Memory B cell (primary cell): ENCODE measurements at regions not wholly inside any gene's neighbourhood (a gene's known extent, or its start where the extent isn't known, plus 50 kb on each side); places are given as distances from the start of the nearest gene placed in this dataset.
"Not testable (repeated sequence)": the region's sequence is repeated elsewhere in the genome, so short reads cannot be mapped to it uniquely, and the experiment has no call there.

Experiments used
- ATAC-seq: fragments of 150-1000 bp; cut with Tn5 transposase; 2 replicates; pipeline ENCODE4 v1.10.0; 2021; ENCODE audit warnings: low read depth, mild to moderate bottlenecking, moderate library complexity
- DNase-seq, 2 donors: peaks; one replicate each; pipeline ENCODE4 v3.0.0; 2022; ENCODE audit warnings: low spot score in 2 of 2
- H3K27ac Mint-ChIP-seq: one replicate; pipeline ENCODE4 v1.8.0; 2022; ENCODE audit warnings: mild to moderate bottlenecking, moderate library complexity, mixed read lengths
- H3K27me3 Mint-ChIP-seq: one replicate; pipeline ENCODE4 v1.8.0; 2022; ENCODE audit warnings: mixed read lengths
- H3K36me3 Mint-ChIP-seq: one replicate; pipeline ENCODE4 v1.8.0; 2022; ENCODE audit warnings: mild to moderate bottlenecking, mixed read lengths
- H3K4me1 Mint-ChIP-seq: one replicate; pipeline ENCODE4 v1.8.0; 2022; ENCODE audit warnings: mixed read lengths
- H3K4me3 Mint-ChIP-seq: one replicate; pipeline ENCODE4 v1.8.0; 2022; ENCODE audit warnings: mild to moderate bottlenecking, moderate library complexity, mixed read lengths
- H3K9me3 Mint-ChIP-seq: one replicate; pipeline ENCODE4 v1.8.0; 2022; ENCODE audit warnings: mixed read lengths

DNA sequence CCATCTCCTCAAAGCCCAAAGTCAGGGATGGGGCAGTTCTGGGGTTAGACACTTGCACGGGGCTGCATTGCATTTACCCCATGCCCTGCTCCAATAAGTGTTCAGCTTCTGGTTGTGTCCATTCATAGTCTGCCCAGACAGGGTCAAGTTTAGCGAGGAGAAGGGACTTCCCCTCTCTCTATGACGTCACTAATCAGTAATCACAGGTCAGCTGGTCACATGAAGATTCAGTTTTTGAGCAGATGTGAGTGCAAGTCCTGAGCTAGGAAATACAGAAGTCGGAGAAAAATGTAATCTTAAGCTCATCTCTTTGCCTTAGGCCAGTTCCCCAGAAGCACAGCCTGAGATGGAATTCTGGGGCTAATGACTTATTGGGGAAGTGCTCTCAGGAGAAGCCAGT lies 310.1 kb downstream of the TSHZ3 start:
- no peak for DNase-seq
- no peak overlapping the region for H3K4me3 Mint-ChIP-seq
- H3K4me1 Mint-ChIP-seq = no peaks in the 10 kb centered on the region
- H3K27me3 Mint-ChIP-seq = no peaks in the 10 kb centered on the region
- peaks cover 4% of the 10 kb centered on the region for H3K9me3 Mint-ChIP-seq
- no peak overlapping the region for H3K27ac Mint-ChIP-seq
- no peak for ATAC-seq
- H3K36me3 Mint-ChIP-seq = no peaks in the 10 kb centered on the region

DNA sequence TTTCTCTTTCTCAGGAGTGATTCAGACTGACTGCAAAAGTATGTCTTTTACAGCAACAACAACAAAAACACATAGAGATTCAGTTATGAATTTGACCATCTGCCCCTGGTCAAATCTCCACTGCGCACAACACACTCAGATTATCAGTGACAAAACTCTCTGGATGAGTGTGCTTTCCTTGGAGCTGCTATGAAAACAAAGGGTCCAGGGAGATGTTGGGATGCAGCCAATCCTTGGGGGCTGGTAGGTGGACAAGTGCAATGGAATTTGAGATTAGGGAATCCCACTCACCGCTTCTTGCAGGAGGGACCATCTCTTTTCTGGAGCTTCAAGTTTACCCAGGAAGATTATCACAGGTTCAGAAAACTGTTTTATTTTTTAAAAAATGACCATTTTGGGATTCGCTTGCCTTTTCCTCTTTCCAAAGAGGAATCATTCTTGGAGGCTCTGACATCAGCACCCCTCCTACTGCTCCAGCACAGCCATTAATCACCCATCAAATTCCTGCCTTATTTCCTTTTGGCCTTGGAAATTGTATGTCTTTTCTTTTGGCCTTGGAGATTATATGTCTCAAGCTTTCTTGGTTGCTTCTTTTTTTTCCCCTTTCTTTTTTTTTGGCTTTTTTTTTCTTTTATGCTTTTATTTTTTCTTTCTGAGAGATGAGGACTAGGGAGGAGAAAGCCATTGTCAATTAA lies 311.8 kb downstream of the TSHZ3 start:
- Mint-ChIP-seq H3K36me3 (no peaks in the 10 kb centered on the region), H3K27me3 (no peaks in the 10 kb centered on the region), H3K4me1 (no peaks in the 10 kb centered on the region), H3K27ac (no peak overlapping the region), H3K4me3 (no peak overlapping the region), H3K9me3 (peaks cover 3% of the 10 kb centered on the region)
- no peak for DNase-seq
- no peak for ATAC-seq

DNA sequence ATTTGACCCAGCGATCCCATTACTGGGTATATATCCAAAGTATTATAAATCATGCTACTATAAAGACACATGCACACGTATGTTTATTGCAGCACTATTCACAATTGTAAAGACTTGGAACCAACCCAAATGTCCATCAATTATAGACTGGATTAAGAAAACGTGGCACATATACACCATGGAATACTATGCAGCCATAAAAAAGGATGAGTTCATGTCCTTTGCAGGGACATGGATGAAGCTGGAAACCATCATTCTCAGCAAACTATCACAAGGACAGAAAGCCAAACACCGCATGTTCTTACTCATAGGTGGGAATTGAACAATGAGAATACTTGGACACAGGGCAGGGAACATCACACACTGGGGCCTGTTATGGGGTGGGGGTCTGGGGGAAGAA lies 317.8 kb downstream of the TSHZ3 start:
- peaks cover 11% of the 10 kb centered on the region for H3K9me3 Mint-ChIP-seq
- H3K27ac Mint-ChIP-seq, ATAC-seq, H3K36me3 Mint-ChIP-seq, H3K4me1 Mint-ChIP-seq, H3K4me3 Mint-ChIP-seq, H3K27me3 Mint-ChIP-seq, DNase-seq: not testable (repeated sequence)

DNA sequence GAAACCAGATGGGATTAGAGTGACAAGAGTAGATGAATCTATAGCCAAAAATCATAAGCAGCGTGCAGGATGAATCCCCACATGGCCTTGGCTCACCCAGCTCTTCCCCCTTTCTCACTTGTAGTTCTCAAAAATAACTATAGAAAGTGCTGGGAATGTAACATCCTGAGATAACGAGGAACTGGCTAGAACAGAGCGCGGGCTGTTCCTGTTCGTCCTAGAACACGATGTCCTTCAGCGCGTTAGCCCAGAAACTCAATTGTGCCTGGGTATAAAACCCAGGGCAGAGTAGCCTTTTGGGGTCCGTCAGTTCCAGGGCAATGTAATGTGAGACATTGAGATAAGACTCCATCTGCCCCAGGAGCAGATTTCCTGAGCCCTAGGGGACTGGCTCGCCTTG lies 326.2 kb downstream of the TSHZ3 start:
- no peak for DNase-seq
- ATAC-seq = no peak
- Mint-ChIP-seq H3K9me3 (peaks cover 11% of the 10 kb centered on the region), H3K4me1 (no peaks in the 10 kb centered on the region), H3K36me3 (no peaks in the 10 kb centered on the region), H3K27ac (no peak overlapping the region), H3K4me3 (no peak overlapping the region), H3K27me3 (no peaks in the 10 kb centered on the region)

DNA sequence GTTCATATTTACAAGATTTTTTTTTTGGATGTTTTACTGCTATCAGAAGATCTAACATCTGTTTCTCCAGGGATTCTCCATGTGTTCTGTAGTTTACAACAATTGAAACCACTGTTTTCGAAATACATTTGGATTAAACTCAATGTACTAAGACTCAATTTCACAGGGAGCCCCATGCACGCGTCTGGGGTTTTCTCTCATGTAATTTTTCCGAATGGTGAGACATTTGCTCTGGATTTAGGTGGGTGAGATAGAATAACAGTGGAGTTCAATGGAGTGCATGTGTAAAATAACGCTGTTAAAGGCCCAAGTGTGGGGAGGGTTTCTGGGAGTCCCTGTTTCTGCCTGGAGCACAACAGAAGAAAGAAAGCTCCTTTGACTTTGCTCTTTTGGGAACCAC lies 330.3 kb downstream of the TSHZ3 start:
- no peaks in the 10 kb centered on the region for H3K27me3 Mint-ChIP-seq
- H3K4me1 Mint-ChIP-seq = no peaks in the 10 kb centered on the region
- ATAC-seq (no peak), DNase-seq (no peak)
- no peak overlapping the region for H3K27ac Mint-ChIP-seq
- no peaks in the 10 kb centered on the region for H3K36me3 Mint-ChIP-seq
- no peak overlapping the region for H3K4me3 Mint-ChIP-seq
- H3K9me3 Mint-ChIP-seq = peaks cover 14% of the 10 kb centered on the region

DNA sequence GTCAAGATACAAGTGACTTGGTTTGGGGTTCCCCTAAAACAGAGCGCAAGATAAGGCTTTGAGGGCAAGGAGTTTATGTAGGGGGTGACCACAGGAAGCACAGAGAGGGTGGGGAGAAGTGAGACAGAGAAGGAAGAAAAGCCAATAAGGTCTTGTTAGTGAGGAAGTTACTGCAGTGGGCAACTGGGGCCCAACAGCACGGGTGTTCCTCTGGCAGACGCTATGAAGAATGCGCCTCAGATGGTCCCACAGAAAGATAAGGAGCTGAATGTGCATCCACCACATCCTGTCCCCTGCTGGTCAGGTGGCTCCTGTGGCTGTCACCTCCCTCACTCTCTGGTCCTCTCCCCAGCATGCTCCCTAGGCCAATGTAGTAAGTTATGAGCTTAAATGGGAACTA lies 333.5 kb downstream of the TSHZ3 start:
- H3K27me3 Mint-ChIP-seq = no peaks in the 10 kb centered on the region
- H3K4me3 Mint-ChIP-seq = no peak overlapping the region

DNA sequence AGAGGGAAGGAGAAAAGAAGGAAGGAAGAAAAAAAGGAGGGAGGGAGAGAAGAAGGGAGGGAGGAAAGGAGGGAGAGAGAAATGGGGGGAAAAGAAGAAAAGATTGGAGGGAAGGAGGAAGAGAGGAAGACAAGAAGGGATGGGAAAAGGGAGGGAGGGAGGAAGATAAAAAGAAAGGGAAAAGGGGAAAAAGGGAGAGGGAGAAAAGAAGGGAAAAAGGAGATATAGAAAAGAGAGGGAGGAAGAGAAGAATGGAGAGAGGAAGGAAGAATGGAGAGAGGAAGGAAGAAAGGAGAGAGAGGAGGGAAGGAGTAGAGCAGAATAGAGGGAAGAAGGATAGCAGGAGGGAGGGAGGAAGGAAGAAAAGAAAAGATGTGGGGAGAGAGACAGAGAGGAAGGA lies 334.6 kb downstream of the TSHZ3 start:
- no peak for DNase-seq
- Mint-ChIP-seq H3K36me3 (no peaks in the 10 kb centered on the region), H3K27me3 (no peaks in the 10 kb centered on the region), H3K4me1 (no peaks in the 10 kb centered on the region), H3K27ac (no peak overlapping the region), H3K4me3 (no peak overlapping the region), H3K9me3 (peaks cover 7% of the 10 kb centered on the region)
- no peak for ATAC-seq

More for the DNA sequence above, 333.5 kb downstream of the TSHZ3 start:
- no peak overlapping the region for H3K27ac Mint-ChIP-seq
- peaks cover 10% of the 10 kb centered on the region for H3K9me3 Mint-ChIP-seq
- ATAC-seq (no peak), DNase-seq (no peak)
- H3K36me3 Mint-ChIP-seq = no peaks in the 10 kb centered on the region
- H3K4me1 Mint-ChIP-seq = no peaks in the 10 kb centered on the region

DNA sequence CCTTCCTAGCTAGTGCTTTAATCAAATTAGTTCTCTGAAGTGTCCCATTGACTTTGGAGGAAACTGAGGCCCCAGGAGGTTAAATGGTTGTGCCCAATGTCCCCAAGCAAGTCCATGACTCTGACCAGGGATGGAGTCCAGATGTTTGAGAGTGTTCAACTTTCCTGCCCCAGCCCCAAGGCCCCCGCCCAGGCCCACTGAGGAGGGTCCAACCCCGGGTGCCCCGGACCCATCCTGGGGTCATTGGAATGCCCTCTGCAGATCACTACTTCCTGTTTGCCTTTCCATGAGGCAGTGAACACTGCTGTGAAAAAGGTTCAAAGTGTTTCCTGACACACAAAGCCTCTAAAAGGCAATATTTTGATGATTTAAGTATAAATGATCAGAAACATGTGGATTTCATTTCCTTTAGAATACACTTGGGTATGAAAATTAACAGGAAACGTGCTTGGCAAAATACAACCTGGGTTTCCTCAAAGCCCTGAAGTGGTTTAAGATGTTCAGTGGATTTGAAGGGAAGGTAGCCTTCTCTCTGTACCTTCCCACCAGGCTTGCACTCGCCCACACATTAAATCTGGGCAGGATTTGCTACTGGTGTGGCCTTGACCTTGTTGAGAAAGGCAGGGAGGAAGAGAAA lies 335.7 kb downstream of the TSHZ3 start:
- H3K4me3 Mint-ChIP-seq = no peak overlapping the region
- H3K27me3 Mint-ChIP-seq = no peaks in the 10 kb centered on the region
- H3K27ac Mint-ChIP-seq = no peak overlapping the region
- no peaks in the 10 kb centered on the region for H3K4me1 Mint-ChIP-seq
- ATAC-seq (no peak), DNase-seq (no peak)
- no peaks in the 10 kb centered on the region for H3K36me3 Mint-ChIP-seq
- peaks cover 7% of the 10 kb centered on the region for H3K9me3 Mint-ChIP-seq

DNA sequence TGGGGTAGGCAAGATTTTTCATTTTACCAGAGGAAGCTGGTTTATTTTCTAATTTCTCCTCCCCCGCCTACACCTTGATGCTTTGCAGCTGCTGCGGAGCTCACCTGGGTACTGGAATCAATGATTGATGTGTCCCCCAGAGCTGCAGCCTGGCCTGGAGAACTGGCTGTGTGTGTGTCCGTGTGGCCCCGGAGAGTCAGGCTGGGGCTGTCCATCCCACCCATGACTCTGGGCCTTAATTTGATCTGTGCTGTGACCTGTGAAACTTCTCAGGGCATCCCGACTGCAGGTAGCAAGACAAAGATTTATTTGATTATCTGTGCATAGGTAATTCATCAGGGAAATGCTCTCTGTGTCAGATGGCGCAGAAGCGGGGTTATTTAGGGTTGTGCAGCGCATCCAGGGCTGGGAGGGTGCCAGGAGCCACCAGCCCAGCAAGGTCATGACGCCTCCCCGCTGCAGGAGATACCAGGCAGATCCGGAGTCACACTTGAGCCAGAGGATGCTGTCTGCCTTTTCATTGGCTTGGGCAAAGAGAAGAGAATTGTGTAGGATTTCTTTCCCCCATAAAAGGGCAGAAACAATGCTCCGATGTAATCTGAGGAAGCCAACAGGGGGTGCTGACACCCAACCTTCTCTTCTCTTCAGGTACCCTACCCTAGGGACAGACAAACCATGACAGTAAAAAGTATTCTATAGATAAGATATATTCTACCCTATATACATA lies 346.6 kb downstream of the TSHZ3 start:
- Mint-ChIP-seq H3K4me3 (no peak overlapping the region), H3K36me3 (no peaks in the 10 kb centered on the region)
- ATAC-seq = no peak

DNA sequence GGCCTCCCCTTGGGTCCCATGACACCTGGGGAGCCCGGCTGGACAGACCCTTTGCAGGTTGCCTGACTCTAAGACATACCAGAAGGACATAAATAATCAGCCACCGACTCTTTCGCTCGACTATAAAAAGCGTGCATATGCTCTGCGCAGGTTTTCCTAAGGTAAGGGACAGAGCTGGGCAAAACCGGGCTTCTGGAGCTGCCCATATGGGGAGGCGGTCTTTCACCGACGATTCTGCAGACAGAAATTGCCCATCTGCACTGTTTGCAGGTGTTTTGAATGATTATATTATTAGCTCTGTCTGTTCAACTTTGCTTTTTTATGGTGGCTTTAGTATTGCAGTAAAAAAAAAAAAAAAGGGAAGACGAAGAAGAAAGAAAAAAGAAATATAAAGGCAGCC lies 347.2 kb downstream of the TSHZ3 start:
- Mint-ChIP-seq H3K27me3 (no peaks in the 10 kb centered on the region), H3K4me1 (no peaks in the 10 kb centered on the region), H3K9me3 (peaks cover 9% of the 10 kb centered on the region), H3K36me3 (no peaks in the 10 kb centered on the region), H3K4me3 (no peak overlapping the region), H3K27ac (no peak overlapping the region)
- DNase-seq (no peak), ATAC-seq (no peak)

More for the DNA sequence above, 346.6 kb downstream of the TSHZ3 start:
- Mint-ChIP-seq H3K4me1 (no peaks in the 10 kb centered on the region), H3K27me3 (no peaks in the 10 kb centered on the region), H3K9me3 (peaks cover 11% of the 10 kb centered on the region), H3K27ac (no peak overlapping the region)
- DNase-seq = no peak

DNA sequence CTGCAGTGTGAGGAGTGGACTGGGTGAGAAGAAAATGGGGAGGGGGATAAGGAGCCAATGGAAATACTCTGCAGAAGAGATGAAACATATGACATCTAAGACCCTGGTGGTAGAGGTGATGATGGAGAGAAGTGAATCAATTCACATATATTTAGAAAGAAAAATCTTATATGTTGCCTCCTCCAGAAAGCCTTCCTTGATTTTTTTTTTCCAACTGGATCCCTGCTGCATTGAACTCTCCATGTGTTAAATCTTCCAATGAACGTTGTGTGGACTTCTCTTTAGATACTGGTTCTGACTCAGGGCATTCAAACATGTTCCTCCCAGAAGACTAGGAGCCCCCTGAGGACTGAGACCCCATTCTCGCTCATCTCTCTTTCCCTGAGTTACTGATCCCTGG lies 348.3 kb downstream of the TSHZ3 start:
- ATAC-seq (no peak), DNase-seq (no peak)
- no peak overlapping the region for H3K27ac Mint-ChIP-seq
- no peak overlapping the region for H3K4me3 Mint-ChIP-seq
- no peaks in the 10 kb centered on the region for H3K36me3 Mint-ChIP-seq
- no peaks in the 10 kb centered on the region for H3K27me3 Mint-ChIP-seq
- H3K9me3 Mint-ChIP-seq = peaks cover 8% of the 10 kb centered on the region
- no peaks in the 10 kb centered on the region for H3K4me1 Mint-ChIP-seq

DNA sequence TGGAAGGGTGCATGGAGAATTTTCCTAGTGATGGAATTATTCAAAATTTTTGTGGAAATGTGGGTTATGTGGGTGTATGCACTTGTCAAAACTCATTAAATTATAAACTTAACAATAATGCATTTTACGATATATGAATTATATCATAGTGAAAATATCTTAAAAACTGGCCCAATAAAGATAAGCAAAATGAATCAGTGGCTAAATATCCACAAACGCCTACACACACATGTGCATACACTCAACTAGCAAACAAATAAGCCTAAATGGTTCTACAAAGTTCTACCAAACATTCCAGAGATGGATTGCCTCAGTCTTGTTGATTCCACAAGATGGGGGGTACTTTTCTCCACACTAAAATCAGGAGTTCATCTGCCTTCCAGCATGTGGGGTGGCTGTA lies 349.5 kb downstream of the TSHZ3 start:
- Mint-ChIP-seq H3K4me3 (no peak overlapping the region), H3K4me1 (no peaks in the 10 kb centered on the region), H3K27me3 (no peaks in the 10 kb centered on the region), H3K27ac (no peak overlapping the region), H3K36me3 (no peaks in the 10 kb centered on the region), H3K9me3 (peaks cover 4% of the 10 kb centered on the region)
- no peak for DNase-seq
- no peak for ATAC-seq

DNA sequence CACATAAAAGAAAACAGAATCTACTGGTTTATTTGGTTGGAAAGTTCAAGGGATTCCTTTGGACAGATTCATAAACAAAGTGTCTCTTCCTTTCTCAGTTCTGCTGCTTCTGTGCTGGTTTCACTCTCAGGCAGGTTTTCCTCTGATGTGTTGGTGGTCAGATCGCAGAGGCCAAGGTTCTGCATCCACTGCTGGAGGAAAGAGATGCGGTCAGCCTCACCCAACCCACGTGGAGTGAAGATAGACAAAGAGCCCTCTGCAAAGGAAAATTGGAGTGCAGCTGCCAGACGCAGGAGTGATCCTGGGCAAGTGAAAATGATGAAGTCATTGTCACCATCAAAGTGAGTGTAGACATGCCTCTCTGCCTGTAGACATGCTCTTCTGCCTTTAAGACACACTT lies 352.0 kb downstream of the TSHZ3 start:
- ATAC-seq (no peak), DNase-seq (no peak)
- no peaks in the 10 kb centered on the region for H3K36me3 Mint-ChIP-seq
- H3K4me1 Mint-ChIP-seq = no peaks in the 10 kb centered on the region
- H3K4me3 Mint-ChIP-seq = no peak overlapping the region
- H3K9me3 Mint-ChIP-seq = peaks cover 1% of the 10 kb centered on the region
- H3K27ac Mint-ChIP-seq = no peak overlapping the region
- no peaks in the 10 kb centered on the region for H3K27me3 Mint-ChIP-seq

DNA sequence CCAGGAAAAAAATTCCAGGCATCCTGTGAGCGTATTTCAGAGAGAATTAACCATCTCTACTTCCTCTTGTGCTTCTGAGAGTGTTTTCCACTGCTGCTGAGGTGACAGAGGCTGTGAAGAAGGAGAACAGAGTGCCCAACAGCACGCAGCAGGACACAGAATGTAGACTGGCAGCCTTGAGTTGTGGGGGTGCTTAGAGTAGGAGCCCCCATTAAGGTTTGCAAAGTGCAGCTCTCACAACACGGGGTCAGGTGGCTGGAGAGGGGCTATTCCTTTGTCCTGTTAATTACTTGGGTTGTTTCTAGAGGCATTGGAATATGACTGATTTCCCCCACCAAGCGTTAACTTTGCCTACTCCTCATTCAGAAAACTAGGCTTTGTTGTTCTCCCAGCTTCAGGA lies 370.6 kb downstream of the TSHZ3 start:
- Mint-ChIP-seq H3K27ac (no peak overlapping the region), H3K4me3 (no peak overlapping the region), H3K4me1 (no peaks in the 10 kb centered on the region), H3K27me3 (no peaks in the 10 kb centered on the region), H3K9me3 (peaks cover 8% of the 10 kb centered on the region), H3K36me3 (no peaks in the 10 kb centered on the region)
- ATAC-seq (no peak), DNase-seq (no peak)
